Common myeloid progenitor, CD34-positive (primary cell): ENCODE measurements at regions not wholly inside any gene's neighbourhood (a gene's known extent, or its start where the extent isn't known, plus 50 kb on each side); places are given as distances from the start of the nearest gene placed in this dataset.

Experiments
- CTCF ChIA-PET: fragments of 350-600 bp; sonication (Branson Sonifier 250); formaldehyde crosslinking; loops from one replicate; lab custom pipeline; 2021; ENCODE audit warnings: antibody characterized with exemption; lab: Charles Lee
- POLR2A ChIA-PET: fragments of 350-600 bp; sonication (Branson Sonifier 250); formaldehyde crosslinking; loops from one replicate; lab custom pipeline; 2021; ENCODE audit warnings: antibody characterized with exemption; lab: Charles Lee
- DNase-seq, 3 donors: peaks; one replicate each; pipeline versions ENCODE4 v3.0.0 to v3.0.0-alpha.2; 2013
- H3K27ac ChIP-seq, 2 experiments: 1 replicate in 1 of 2; 2 replicates in 1 of 2; pipeline ENCODE4 v1.7.0; 2013; ENCODE audit warnings: inconsistent platforms in 2 of 2, low read length in 2 of 2, mild to moderate bottlenecking in 2 of 2, low read depth in 1 of 2, moderate library complexity in 1 of 2; ENCODE audit not compliant: severe bottlenecking in 2 of 2, insufficient read depth in 1 of 2, poor library complexity in 1 of 2
- H3K27me3 ChIP-seq, 5 experiments: replicated peaks in 2 of 5; 1 replicate in 3 of 5; 2 replicates in 2 of 5; pipeline versions ENCODE4 v1.6.1 to v1.7.0; 2013; ENCODE audit warnings: low read length in 4 of 5, mild to moderate bottlenecking in 2 of 5, moderate library complexity in 2 of 5, inconsistent platforms in 1 of 5; ENCODE audit not compliant: insufficient read depth in 5 of 5, control insufficient read depth in 4 of 5
- H3K36me3 ChIP-seq, 4 experiments: 1 replicate in 2 of 4; 2 replicates in 2 of 4; pipeline versions ENCODE4 v1.6.1 to v1.7.0; 2013; ENCODE audit warnings: low read length in 3 of 4, control low read depth in 1 of 4, mild to moderate bottlenecking in 1 of 4; ENCODE audit not compliant: control insufficient read depth in 4 of 4, insufficient read depth in 4 of 4
- H3K4me1 ChIP-seq, 4 experiments: 1 replicate in 3 of 4; 2 replicates in 1 of 4; pipeline versions ENCODE4 v1.6.1 to v1.7.1; 2013; ENCODE audit warnings: low read length in 3 of 4, mild to moderate bottlenecking in 3 of 4, control low read depth in 1 of 4, inconsistent platforms in 1 of 4, moderate library complexity in 1 of 4; ENCODE audit not compliant: control insufficient read depth in 4 of 4, insufficient read depth in 4 of 4; ENCODE audit errors: control extremely low read depth in 1 of 4
- H3K4me3 ChIP-seq, 7 experiments: 1 replicate in 4 of 7; 2 replicates in 3 of 7; pipeline versions ENCODE4 v1.5.1 to v1.7.0; 2013; ENCODE audit warnings: mild to moderate bottlenecking in 7 of 7, low read length in 6 of 7, moderate library complexity in 6 of 7, inconsistent platforms in 2 of 7, low read depth in 2 of 7, control low read depth in 1 of 7; ENCODE audit not compliant: insufficient read depth in 4 of 7, control insufficient read depth in 1 of 7; ENCODE audit errors: extremely low read depth in 1 of 7
- H3K9me3 ChIP-seq, 5 experiments: 1 replicate in 4 of 5; 2 replicates in 1 of 5; pipeline versions ENCODE4 v1.6.1 to v1.7.1; 2013; ENCODE audit warnings: low read length in 4 of 5, mild to moderate bottlenecking in 2 of 5, inconsistent platforms in 1 of 5, low read depth in 1 of 5, moderate library complexity in 1 of 5; ENCODE audit not compliant: control insufficient read depth in 4 of 5, insufficient read depth in 2 of 5; ENCODE audit errors: control extremely low read depth in 1 of 5
- WGBS: methylation state at CpG from one replicate; pipeline ENCODE4 v1.1.5; 2013; ENCODE audit not compliant: insufficient coverage; 5-methylcytosine and 5-hydroxymethylcytosine counted together

DNA sequence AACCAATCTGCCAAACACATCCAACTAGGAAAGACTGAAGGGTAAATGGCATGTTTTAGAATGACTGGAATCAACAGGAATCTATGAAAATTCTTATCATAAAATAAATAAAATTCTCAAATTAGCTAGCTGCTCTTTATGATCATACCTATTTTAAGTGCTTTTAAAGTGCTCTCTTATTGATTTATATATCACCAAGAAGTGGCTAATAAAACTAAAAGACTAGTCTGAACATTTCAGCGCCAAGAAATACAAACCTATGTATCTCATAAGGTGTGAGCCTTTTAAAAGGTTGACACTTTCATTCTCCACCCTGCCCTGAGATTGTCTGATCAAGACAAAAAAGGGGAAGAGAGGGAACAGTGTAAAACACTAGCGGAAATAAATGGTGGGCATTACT is 136.8 kb upstream of the ARHGAP42 start:
- Histone ChIP-seq H3K4me3 (no peak overlapping the region), H3K27me3 (peaks cover 0 to 5% (median 0%) of the 10 kb centered on the region in 5 experiments), H3K27ac (no peak overlapping the region), H3K36me3 (no peaks in the 10 kb centered on the region), H3K9me3 (no peaks in the 10 kb centered on the region), H3K4me1 (no peaks in the 10 kb centered on the region)
- ChIA-PET POLR2A (no interaction called here), CTCF (no interaction called here)
- DNase-seq, result no peak
- 100% methylated on average over 1 of the region's 2 CpGs for WGBS

DNA sequence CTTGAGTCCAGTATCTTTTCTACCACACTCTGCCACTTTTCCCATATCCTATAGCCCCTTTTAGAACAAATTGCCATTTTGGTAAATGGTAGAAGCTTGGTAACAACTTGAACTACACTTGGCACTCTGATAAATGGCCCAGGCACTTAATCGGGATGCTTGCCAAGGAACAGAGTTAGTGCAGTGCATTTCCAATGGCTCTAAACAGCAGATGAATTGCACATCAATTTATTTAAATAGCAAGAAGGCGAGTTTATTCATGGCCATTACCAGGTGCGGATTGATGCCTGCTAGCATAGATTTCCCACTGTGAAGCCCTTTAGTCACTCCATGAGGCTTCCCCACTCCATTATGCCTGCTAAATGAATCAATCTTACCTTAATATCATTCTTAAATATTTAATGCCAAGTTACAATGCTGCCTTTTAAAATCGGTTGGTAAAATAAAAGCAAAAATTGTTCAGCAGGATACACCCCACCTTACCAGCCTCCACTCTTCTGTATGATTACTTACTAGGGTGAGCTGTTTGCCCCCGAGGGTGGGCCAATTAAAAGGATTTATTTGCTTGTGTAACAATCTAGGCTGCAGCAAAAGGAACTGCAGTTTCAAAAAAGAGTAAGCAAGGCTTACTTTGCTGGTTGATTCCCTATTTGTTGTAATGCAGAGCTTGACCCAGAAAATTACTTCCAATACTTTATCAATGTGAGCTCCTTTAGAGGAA is 136.0 kb upstream of the ARHGAP42 start:
- POLR2A ChIA-PET, result no interaction called here
- CTCF ChIA-PET, result no interaction called here

DNA sequence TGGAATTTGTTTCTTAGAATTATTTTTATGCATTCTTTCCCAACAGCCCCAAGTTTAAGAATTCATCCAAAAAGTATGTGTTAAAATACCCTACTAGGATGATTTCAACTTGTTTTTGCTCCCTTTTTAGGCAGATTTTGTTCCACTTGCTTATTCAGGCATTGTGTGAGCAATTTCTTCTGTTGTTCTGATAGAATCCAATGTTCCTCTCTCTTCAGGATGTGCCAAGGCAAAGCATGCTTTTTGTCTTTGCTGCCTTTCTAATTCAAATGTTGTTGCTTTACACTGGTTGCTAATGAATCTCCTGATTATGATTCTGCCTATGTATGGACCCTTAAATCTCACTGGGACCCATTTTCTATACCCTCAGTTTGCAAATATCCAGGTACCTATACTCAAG is 131.2 kb upstream of the ARHGAP42 start:
- ChIA-PET POLR2A (no interaction called here), CTCF (no interaction called here)
- Histone ChIP-seq H3K4me3 (no peak overlapping the region), H3K27me3 (peaks cover 0 to 8% (median 0%) of the 10 kb centered on the region in 5 experiments), H3K27ac (no peak overlapping the region), H3K9me3 (no peaks in the 10 kb centered on the region), H3K36me3 (no peaks in the 10 kb centered on the region), H3K4me1 (no peaks in the 10 kb centered on the region)
- DNase-seq, result no peak

More for the DNA sequence above, 136.0 kb upstream of the ARHGAP42 start:
- no peak overlapping the region for H3K27ac ChIP-seq
- H3K4me3 ChIP-seq, result no peak overlapping the region
- no peaks in the 10 kb centered on the region for H3K9me3 ChIP-seq
- H3K36me3 ChIP-seq, result no peaks in the 10 kb centered on the region
- H3K27me3 ChIP-seq, result peaks cover 0 to 5% (median 0%) of the 10 kb centered on the region in 5 experiments
- H3K4me1 ChIP-seq, result no peaks in the 10 kb centered on the region
- 91% methylated on average over 3 of the region's 5 CpGs for WGBS
- DNase-seq, result no peak

DNA sequence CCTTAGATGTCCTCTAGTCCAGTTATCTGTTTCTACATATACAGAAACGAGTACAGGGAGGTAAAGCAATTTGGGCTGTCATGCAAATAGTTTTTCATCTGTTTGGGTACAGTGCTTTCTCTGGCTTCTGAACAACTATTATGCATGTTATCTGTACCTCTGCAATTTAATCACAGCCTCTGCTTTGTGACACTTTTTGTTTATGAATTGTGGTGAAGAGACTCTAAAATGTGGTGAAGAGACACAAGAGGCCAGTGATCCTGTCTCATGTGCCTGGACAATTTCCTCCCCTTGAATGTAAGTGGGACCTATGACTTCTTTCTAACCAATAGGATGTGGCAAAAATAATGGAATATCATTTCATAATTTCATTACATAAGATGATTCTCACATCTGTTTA is 130.3 kb upstream of the ARHGAP42 start:
- H3K36me3 ChIP-seq, result no peaks in the 10 kb centered on the region
- no peaks in the 10 kb centered on the region for H3K4me1 ChIP-seq
- DNase-seq, result no peak
- H3K9me3 ChIP-seq, result no peaks in the 10 kb centered on the region
- WGBS, result no CpG with 5 or more reads among the region's 1 CpG
- peaks cover 0 to 4% (median 0%) of the 10 kb centered on the region in 5 experiments for H3K27me3 ChIP-seq
- ChIA-PET CTCF (no interaction called here), POLR2A (no interaction called here)
- no peak overlapping the region for H3K27ac ChIP-seq
- H3K4me3 ChIP-seq, result no peak overlapping the region

DNA sequence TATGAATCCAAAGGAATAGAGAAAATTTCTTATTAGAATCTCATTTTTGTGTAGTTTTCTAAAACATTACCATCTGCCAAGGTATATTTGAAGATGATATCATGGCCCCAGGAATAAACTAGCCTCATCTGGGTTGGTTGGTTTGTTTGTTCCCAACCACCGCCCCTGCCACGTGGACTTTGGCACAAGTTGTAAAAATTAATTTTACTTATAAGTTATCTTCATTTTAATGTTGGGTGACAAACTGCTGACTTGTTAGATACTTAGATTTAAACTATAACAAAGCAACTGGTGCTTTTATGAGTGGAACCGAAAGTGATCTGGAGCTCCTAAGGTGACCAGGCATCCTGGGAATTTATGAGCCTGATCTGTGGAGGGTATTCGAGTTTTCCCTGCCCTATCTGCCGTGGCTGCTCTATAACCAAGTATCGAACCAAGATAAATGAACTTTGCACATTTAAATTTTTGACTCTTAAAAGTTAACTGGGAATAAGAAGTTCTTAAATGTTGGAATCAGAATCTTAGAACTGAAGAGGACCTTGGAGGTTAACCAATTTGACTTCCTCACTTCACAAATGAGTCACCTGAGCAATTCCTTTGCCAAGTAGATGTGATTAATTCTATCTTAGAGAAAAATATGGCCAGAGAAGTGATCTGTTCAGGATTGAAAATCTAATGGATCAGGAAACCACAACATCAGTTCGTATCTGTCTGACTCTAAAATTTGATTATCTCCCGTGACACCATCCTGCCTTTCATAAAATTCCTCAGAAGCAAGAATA is 129.1 kb upstream of the ARHGAP42 start:
- DNase-seq, result no peak
- POLR2A ChIA-PET, result no interaction called here
- Histone ChIP-seq H3K4me3 (no peak overlapping the region), H3K36me3 (no peaks in the 10 kb centered on the region), H3K4me1 (no peaks in the 10 kb centered on the region), H3K9me3 (no peaks in the 10 kb centered on the region), H3K27me3 (peaks cover 0 to 3% (median 0%) of the 10 kb centered on the region in 5 experiments), H3K27ac (no peak overlapping the region)
- CTCF ChIA-PET, result no interaction called here
- 96% methylated on average over 3 of the region's 8 CpGs for WGBS

DNA sequence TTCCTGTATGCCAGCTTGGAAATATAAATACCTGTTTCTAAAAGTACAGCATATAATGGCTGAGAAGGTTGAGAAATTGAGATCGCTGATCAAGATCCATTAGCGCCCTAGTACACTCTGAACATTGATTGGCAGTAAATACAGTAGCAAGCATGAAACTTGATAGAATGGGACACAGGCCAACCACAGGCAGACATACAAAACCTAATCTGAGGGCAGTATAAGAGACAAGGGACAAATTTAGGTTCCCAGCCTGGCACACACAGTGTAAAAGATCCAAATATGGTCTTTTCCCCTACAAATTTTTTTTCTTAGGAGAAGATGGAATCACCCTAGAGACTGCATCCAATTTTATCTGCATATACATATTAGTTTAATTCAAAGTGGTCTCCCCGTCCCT is 126.5 kb upstream of the ARHGAP42 start:
- POLR2A ChIA-PET, result no interaction called here
- Histone ChIP-seq H3K4me3 (no peak overlapping the region), H3K27ac (no peak overlapping the region), H3K9me3 (no peaks in the 10 kb centered on the region), H3K27me3 (peaks cover 0 to 3% (median 0%) of the 10 kb centered on the region in 5 experiments), H3K4me1 (no peaks in the 10 kb centered on the region), H3K36me3 (no peaks in the 10 kb centered on the region)
- WGBS, result 100% methylated on average over 2 of the region's 3 CpGs
- DNase-seq, result no peak
- CTCF ChIA-PET, result no interaction called here

DNA sequence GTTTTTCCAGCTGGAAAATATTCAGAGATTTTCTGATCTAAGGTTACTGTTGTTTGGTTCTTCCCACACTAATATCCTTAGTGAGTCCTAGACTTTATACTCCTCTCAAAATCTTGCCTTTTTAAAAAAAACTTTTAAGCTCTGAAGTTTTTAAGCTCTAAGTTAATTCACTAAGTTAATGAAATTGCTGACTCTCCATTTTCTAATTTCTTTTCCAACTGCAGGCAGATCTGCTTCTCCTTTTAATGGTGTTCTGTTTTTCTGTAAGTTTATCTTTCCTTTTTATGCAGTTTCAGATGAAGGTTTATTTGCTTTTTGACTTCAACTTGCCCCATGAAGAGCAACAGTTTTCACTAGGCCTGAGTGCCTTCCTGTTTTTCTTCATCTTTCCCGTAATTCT is 125.8 kb upstream of the ARHGAP42 start:
- WGBS, result no CpG with 5 or more reads among the region's 1 CpG
- ChIA-PET POLR2A (no interaction called here), CTCF (interaction anchor here (0.6 kb wide), 1 partner anchor 54 kb away, joined by 4 read pairs; no protein-coding TSS in a partner anchor)

More for the DNA sequence above, 125.8 kb upstream of the ARHGAP42 start:
- Histone ChIP-seq H3K9me3 (no peaks in the 10 kb centered on the region), H3K27ac (no peak overlapping the region), H3K4me1 (no peaks in the 10 kb centered on the region), H3K4me3 (no peak overlapping the region), H3K36me3 (no peaks in the 10 kb centered on the region), H3K27me3 (peaks cover 0 to 3% (median 0%) of the 10 kb centered on the region in 5 experiments)
- DNase-seq, result no peak
